GM18867 (cell line): ENCODE measurements at regions not wholly inside any gene's neighbourhood (a gene's known extent, or its start where the extent isn't known, plus 50 kb on each side); places are given as distances from the start of the nearest gene placed in this dataset.

ENCODE experiments used
- ATAC-seq: cut with Tn5 transposase; IDR thresholded peaks from one replicate; pipeline ENCODE4 v1.9.1; 2021; ENCODE audit warnings: mild to moderate bottlenecking, moderate library complexity; ENCODE audit not compliant: unreplicated experiment

- ATAC-seq, result no peak
These were observed 223.3 kb downstream of the FBXO15 start for GRCh38 chr18:73924307-73924706.

GRCh38 chr18:73923866-73924265 lies 223.8 kb downstream of the FBXO15 start:
- no peak for ATAC-seq

- ATAC-seq, result no peak
These were observed 227.6 kb downstream of the FBXO15 start for GRCh38 chr18:73920033-73920432.

GRCh38 chr18:73918816-73919215 lies 228.8 kb downstream of the FBXO15 start:
- no peak for ATAC-seq

GRCh38 chr18:73917046-73917445 lies 230.6 kb downstream of the FBXO15 start:
- no peak for ATAC-seq

GRCh38 chr18:73913505-73913904 lies 234.1 kb downstream of the FBXO15 start:
- ATAC-seq, result no peak

GRCh38 chr18:73908323-73908722 lies 239.3 kb downstream of the FBXO15 start:
- ATAC-seq, result no peak

GRCh38 chr18:73901566-73901965 lies 246.1 kb downstream of the FBXO15 start:
- no peak for ATAC-seq

GRCh38 chr18:73901151-73901550 lies 246.5 kb downstream of the FBXO15 start:
- ATAC-seq, result no peak

- ATAC-seq, result no peak
These were observed 247.4 kb downstream of the FBXO15 start for GRCh38 chr18:73900106-73900835.

- ATAC-seq, result no peak
These were observed 250.1 kb downstream of the FBXO15 start for GRCh38 chr18:73897517-73897916.

- ATAC-seq, result no peak
These were observed 250.9 kb downstream of the FBXO15 start for GRCh38 chr18:73896685-73897084.

GRCh38 chr18:73895701-73896100 lies 251.9 kb downstream of the FBXO15 start:
- no peak for ATAC-seq

GRCh38 chr18:73893880-73894279 lies 253.8 kb downstream of the FBXO15 start:
- ATAC-seq, result no peak

GRCh38 chr18:73891572-73892421 lies 255.8 kb downstream of the FBXO15 start:
- no peak for ATAC-seq

- no peak for ATAC-seq
These were observed 259.1 kb downstream of the FBXO15 start for GRCh38 chr18:73888565-73888964.

- ATAC-seq, result no peak
These were observed 259.8 kb downstream of the FBXO15 start for GRCh38 chr18:73887801-73888200.

- no peak for ATAC-seq
These were observed 262.8 kb downstream of the FBXO15 start for GRCh38 chr18:73884868-73885267.

GRCh38 chr18:73881396-73881917 lies 266.2 kb downstream of the FBXO15 start:
- no peak for ATAC-seq

GRCh38 chr18:73880387-73880786 lies 267.2 kb downstream of the FBXO15 start:
- ATAC-seq, result no peak

GRCh38 chr18:73879766-73880165 lies 267.9 kb downstream of the FBXO15 start:
- no peak for ATAC-seq

- ATAC-seq, result no peak
These were observed 268.3 kb downstream of the FBXO15 start for GRCh38 chr18:73879328-73879727.
